ENCODE measurements at regions not wholly inside any gene's neighbourhood (a gene's known extent, or its start where the extent isn't known, plus 50 kb on each side); places are given as distances from the start of the nearest gene placed in this dataset.
A peak's percentile ranks its signal among the peaks of the same experiment; 100 is the strongest.
"Not testable (repeated sequence)": the region's sequence is repeated elsewhere in the genome, so short reads cannot be mapped to it uniquely, and the experiment has no call there.

- 77% methylated on average over 1 of the region's 1 CpG for WGBS
- intact Hi-C loops (cut with DNase I): no loop called here
Measured at GRCh38 chr1:58964880-58965279, 181.0 kb upstream of the JUN start.

GRCh38 chr1:58966103-58966916 is 182.5 kb upstream of the JUN start:
- WGBS: 80% methylated on average over 6 of the region's 6 CpGs
- H3K27me3 ChIP-seq (ENCODE audit: control insufficient read depth, insufficient read depth): no peaks in the 10 kb centered on the region
- no peak for DNase-seq
- peaks cover 8% of the 10 kb centered on the region for H3K4me1 ChIP-seq (ENCODE audit: control insufficient read depth, insufficient read depth, low read length)
- no peak overlapping the region for H3K27ac ChIP-seq (ENCODE audit: low read length)
- no peak overlapping the region for H3K4me3 ChIP-seq (ENCODE audit: low read length)
- no peak for ATAC-seq
- intact Hi-C loops (cut with DNase I): no loop called here
- no peaks in the 10 kb centered on the region for H3K9me3 ChIP-seq (ENCODE audit: control insufficient read depth, low read length)

More at GRCh38 chr1:58964880-58965279, 181.0 kb upstream of the JUN start:
- Histone ChIP-seq H3K4me1 (ENCODE audit: control insufficient read depth, insufficient read depth, low read length) (peaks cover 8% of the 10 kb centered on the region), H3K27ac (ENCODE audit: low read length) (no peak overlapping the region), H3K9me3 (ENCODE audit: control insufficient read depth, low read length) (no peaks in the 10 kb centered on the region), H3K27me3 (ENCODE audit: control insufficient read depth, insufficient read depth) (no peaks in the 10 kb centered on the region), H3K4me3 (ENCODE audit: low read length) (no peak overlapping the region)
- ATAC-seq (no peak), DNase-seq (no peak)

- ATAC-seq (no peak), DNase-seq (no peak)
- intact Hi-C loops (cut with DNase I): no loop called here
- WGBS: 93% methylated on average over 5 of the region's 5 CpGs
- H3K27ac ChIP-seq (ENCODE audit: low read length): no peak overlapping the region
- H3K4me1 ChIP-seq (ENCODE audit: control insufficient read depth, insufficient read depth, low read length): peaks cover 10% of the 10 kb centered on the region
- no peaks in the 10 kb centered on the region for H3K9me3 ChIP-seq (ENCODE audit: control insufficient read depth, low read length)
- no peak overlapping the region for H3K4me3 ChIP-seq (ENCODE audit: low read length)
- no peaks in the 10 kb centered on the region for H3K27me3 ChIP-seq (ENCODE audit: control insufficient read depth, insufficient read depth)
Measured at GRCh38 chr1:58966917-58967740, 183.3 kb upstream of the JUN start.

DNA sequence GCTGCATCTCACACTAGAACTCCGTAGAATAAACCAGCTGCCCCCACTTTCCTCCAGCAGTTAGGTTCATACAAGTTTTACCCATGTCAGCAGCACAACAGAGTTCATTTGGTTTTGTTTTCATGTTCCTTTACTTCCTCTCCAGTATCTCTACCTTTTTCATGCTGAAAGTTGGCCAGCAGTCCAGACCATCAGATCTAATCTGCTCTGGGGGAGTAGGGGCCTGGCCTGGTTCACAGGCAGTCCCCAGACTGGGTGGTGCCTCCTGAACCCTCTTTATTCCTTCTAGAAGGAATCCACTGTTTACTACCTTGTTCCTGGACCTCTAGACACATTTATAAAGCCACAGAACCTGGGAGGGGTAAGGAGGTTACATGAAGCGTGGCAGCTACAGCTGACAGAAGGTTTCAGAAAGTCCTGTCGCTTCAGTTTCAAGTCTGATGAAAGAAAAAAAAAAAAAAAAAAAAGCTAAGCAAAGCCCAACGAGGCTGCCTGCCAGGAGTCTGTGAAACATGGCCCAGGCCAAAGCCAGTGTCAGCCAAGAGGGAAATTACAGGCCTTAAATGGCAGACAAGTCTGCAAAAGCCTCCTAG is 184.6 kb upstream of the JUN start:
- WGBS: 7% methylated on average over 4 of the region's 4 CpGs
- ATAC-seq (peak; percentile 81 to 83), DNase-seq (peak; percentile 87 to 94 (median 91))
- intact Hi-C loops (cut with DNase I): no loop called here
- peak overlapping the region; percentile 91 for H3K27ac ChIP-seq (ENCODE audit: low read length)
- H3K4me3 ChIP-seq (ENCODE audit: low read length): no peak overlapping the region
- peaks cover 10% of the 10 kb centered on the region for H3K4me1 ChIP-seq (ENCODE audit: control insufficient read depth, insufficient read depth, low read length)
- H3K27me3 ChIP-seq (ENCODE audit: control insufficient read depth, insufficient read depth): no peaks in the 10 kb centered on the region
- no peaks in the 10 kb centered on the region for H3K9me3 ChIP-seq (ENCODE audit: control insufficient read depth, low read length)

GRCh38 chr1:58969176-58969575 is 185.3 kb upstream of the JUN start:
- Histone ChIP-seq H3K4me1 (ENCODE audit: control insufficient read depth, insufficient read depth, low read length) (peaks cover 10% of the 10 kb centered on the region), H3K27ac (ENCODE audit: low read length) (peak overlapping the region; percentile 45)
- ATAC-seq; H3K27me3 ChIP-seq (ENCODE audit: control insufficient read depth, insufficient read depth); H3K9me3 ChIP-seq (ENCODE audit: control insufficient read depth, low read length); DNase-seq; H3K4me3 ChIP-seq (ENCODE audit: low read length); intact Hi-C loops (cut with DNase I): not testable (repeated sequence)

DNA sequence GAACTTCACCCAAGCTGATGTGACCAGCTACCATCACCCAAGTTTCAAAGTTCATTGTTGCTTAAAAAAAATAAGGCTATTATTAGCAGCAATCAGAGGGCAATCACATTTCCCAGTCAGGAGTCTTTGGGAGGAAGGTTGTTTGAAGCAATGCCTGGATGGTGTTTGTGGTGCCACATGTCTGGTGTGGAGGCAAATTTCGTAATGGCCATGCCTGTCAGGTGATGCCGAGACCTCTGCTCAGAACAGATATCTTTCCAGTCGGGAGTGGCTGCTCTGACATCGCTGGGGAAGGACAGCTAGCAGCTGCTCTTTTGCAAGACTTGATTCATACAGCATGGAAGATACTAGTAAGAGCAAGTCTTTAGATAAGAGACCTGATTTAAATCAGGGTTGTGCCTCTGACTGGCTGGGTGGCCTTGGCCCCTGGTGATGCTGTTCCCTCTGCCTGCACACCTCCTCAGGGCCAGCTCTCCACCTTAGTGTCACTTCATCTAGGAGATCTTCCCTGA is 187.8 kb upstream of the JUN start:
- ATAC-seq (peak; percentile 47 to 59), DNase-seq (peak in 2 of 3 donors; percentile 22 to 39)
- WGBS: 59% methylated on average over 4 of the region's 4 CpGs
- no peak overlapping the region for H3K4me3 ChIP-seq (ENCODE audit: low read length)
- no peak overlapping the region for H3K27ac ChIP-seq (ENCODE audit: low read length)
- peaks cover 10% of the 10 kb centered on the region for H3K4me1 ChIP-seq (ENCODE audit: control insufficient read depth, insufficient read depth, low read length)
- H3K9me3 ChIP-seq (ENCODE audit: control insufficient read depth, low read length): no peaks in the 10 kb centered on the region
- intact Hi-C loops (cut with DNase I): no loop called here
- no peaks in the 10 kb centered on the region for H3K27me3 ChIP-seq (ENCODE audit: control insufficient read depth, insufficient read depth)

DNA sequence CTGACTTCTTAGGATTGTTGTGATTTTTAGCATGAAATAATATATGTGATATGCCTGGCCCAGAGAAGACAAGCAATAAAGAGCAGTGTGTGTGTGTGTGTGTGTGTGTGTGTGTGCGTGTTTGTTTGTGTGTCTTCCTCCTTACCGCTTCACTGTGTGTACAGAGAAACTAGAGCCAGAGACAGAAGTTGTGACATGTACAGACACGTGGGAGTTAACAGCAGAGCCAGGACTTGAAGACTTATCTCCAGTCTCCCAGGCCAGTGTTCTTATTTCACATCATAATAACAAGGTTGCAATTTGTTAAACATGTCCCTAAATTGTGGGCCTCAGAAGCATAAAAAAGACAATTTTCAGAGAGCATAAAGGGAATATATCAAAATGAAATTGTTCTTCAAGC is 192.0 kb upstream of the JUN start:
- 69% methylated on average over 3 of the region's 3 CpGs for WGBS
- H3K4me1 ChIP-seq (ENCODE audit: control insufficient read depth, insufficient read depth, low read length): peaks cover 2% of the 10 kb centered on the region
- H3K4me3 ChIP-seq (ENCODE audit: low read length): no peak overlapping the region
- no peaks in the 10 kb centered on the region for H3K27me3 ChIP-seq (ENCODE audit: control insufficient read depth, insufficient read depth)
- no peak overlapping the region for H3K27ac ChIP-seq (ENCODE audit: low read length)
- intact Hi-C loops (cut with DNase I): no loop called here
- no peak for DNase-seq
- H3K9me3 ChIP-seq (ENCODE audit: control insufficient read depth, low read length): no peaks in the 10 kb centered on the region
- no peak for ATAC-seq

GRCh38 chr1:58976294-58976693 is 192.4 kb upstream of the JUN start:
- no peak overlapping the region for H3K4me3 ChIP-seq (ENCODE audit: low read length)
- intact Hi-C loops (cut with DNase I): no loop called here
- 62% methylated on average over 1 of the region's 1 CpG for WGBS
- DNase-seq (no peak), ATAC-seq (no peak)
- no peak overlapping the region for H3K27ac ChIP-seq (ENCODE audit: low read length)
- no peaks in the 10 kb centered on the region for H3K27me3 ChIP-seq (ENCODE audit: control insufficient read depth, insufficient read depth)
- H3K9me3 ChIP-seq (ENCODE audit: control insufficient read depth, low read length): no peaks in the 10 kb centered on the region
- H3K4me1 ChIP-seq (ENCODE audit: control insufficient read depth, insufficient read depth, low read length): peaks cover 2% of the 10 kb centered on the region

DNA sequence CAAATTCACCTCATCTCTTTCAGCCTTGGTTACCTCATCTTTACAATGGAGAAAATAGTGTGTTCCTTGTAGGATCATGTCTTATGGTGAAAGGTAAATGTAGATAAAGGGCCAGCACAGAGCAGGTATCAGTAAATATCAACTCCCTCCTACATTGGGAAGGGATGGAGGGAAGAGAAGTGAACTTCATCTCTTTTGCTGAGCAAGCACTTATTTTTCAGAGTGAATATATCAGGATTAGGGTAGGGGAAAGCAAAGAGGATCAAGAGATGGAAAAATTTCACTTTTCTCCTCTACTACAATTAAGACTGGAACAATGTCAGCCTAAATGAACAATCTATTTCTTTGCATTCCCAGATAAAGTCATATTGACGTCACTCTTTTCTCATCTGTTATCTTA is 193.8 kb upstream of the JUN start:
- Histone ChIP-seq H3K27me3 (ENCODE audit: control insufficient read depth, insufficient read depth) (no peaks in the 10 kb centered on the region), H3K27ac (ENCODE audit: low read length) (no peak overlapping the region), H3K4me1 (ENCODE audit: control insufficient read depth, insufficient read depth, low read length) (peaks cover 3% of the 10 kb centered on the region), H3K9me3 (ENCODE audit: control insufficient read depth, low read length) (no peaks in the 10 kb centered on the region), H3K4me3 (ENCODE audit: low read length) (no peak overlapping the region)
- ATAC-seq: no peak
- 89% methylated on average over 1 of the region's 1 CpG for WGBS
- intact Hi-C loops (cut with DNase I): no loop called here
- no peak for DNase-seq

DNA sequence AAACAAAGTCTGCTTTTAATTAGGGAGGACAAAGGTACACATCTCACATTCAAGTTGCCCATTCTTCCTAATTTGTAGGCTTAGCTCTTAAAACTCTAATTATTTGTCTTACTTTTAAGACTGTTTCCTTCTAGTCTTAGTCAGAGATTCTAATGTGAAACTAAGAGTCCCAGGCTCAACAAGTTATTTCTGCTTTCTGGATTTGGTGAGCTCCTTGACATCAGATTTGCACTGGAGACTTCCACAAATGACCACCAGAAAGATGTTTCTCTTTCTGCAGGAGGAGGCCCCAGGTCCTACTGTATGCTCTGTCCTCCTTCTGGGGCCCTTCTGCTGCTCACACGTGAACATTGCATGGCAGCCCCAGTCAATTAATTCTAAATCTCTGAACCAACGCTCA is 194.2 kb upstream of the JUN start:
- H3K27me3 ChIP-seq (ENCODE audit: control insufficient read depth, insufficient read depth): no peaks in the 10 kb centered on the region
- whole genome bisulfite sequencing: 91% methylated on average over 2 of the region's 2 CpGs
- ATAC-seq (no peak), DNase-seq (no peak)
- peaks cover 5% of the 10 kb centered on the region for H3K4me1 ChIP-seq (ENCODE audit: control insufficient read depth, insufficient read depth, low read length)
- no peak overlapping the region for H3K27ac ChIP-seq (ENCODE audit: low read length)
- H3K4me3 ChIP-seq (ENCODE audit: low read length): no peak overlapping the region
- intact Hi-C loops (cut with DNase I): no loop called here
- H3K9me3 ChIP-seq (ENCODE audit: control insufficient read depth, low read length): no peaks in the 10 kb centered on the region

GRCh38 chr1:58979086-58979485 is 195.2 kb upstream of the JUN start:
- Histone ChIP-seq H3K9me3 (ENCODE audit: control insufficient read depth, low read length) (no peaks in the 10 kb centered on the region), H3K4me1 (ENCODE audit: control insufficient read depth, insufficient read depth, low read length) (peaks cover 10% of the 10 kb centered on the region), H3K27me3 (ENCODE audit: control insufficient read depth, insufficient read depth) (no peaks in the 10 kb centered on the region), H3K4me3 (ENCODE audit: low read length) (no peak overlapping the region), H3K27ac (ENCODE audit: low read length) (no peak overlapping the region)
- intact Hi-C loops (cut with DNase I): no loop called here
- WGBS: 85% methylated on average over 3 of the region's 3 CpGs
- ATAC-seq (no peak), DNase-seq (no peak)

Measured in right cardiac atrium (tissue), 5 donors.